ENCODE measurements at regions not wholly inside any gene's neighbourhood (a gene's known extent, or its start where the extent isn't known, plus 50 kb on each side); places are given as distances from the start of the nearest gene placed in this dataset.
"Not testable (repeated sequence)": the region's sequence is repeated elsewhere in the genome, so short reads cannot be mapped to it uniquely, and the experiment has no call there.

DNA sequence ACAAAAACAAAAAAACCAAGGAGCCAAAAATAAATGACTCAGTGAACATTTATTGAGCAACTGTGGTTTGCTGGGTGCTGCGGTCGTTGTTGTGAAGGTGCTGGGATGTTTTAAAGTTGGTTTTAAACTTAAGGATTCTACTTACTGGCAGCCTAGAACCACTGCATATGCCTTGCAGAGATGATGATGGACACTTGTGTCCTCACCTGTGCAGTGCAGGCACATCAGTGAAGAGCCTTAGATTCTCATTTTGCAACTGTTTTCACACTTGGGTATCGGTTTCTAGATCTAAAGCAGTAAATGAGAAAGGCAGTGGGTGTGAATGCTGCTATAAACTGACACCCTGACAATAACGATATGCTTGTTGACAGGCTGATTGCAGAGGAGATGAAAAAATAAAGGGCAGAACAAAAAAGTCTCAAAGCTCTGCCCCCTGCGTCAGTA, 68.8 kb downstream of the UTRN start:
- in situ Hi-C loops (cut with HindIII; ENCODE audit: low sequenced_read_pairs) = no loop called here

DNA sequence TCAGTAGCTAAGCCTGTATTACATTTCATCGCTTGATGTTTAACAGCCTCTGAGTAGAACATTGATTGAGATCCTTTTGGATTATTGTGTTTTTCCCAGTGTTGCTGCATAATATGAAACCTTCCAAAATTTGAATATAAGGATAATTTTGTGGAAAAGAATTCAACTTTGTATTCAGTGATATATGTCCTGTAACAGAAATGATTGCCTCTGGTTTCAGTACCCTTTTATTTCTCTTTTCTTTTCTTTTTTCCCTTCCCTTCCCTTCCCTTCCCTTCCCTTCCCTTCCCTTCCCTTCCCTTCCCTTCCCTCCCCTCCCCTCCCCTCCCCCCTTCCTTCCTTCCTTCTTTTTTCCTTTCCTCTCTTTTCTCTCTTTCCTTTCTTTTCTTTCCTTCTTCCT, 74.6 kb downstream of the UTRN start:
- in situ Hi-C loops (cut with HindIII; ENCODE audit: low sequenced_read_pairs) = no loop called here

DNA sequence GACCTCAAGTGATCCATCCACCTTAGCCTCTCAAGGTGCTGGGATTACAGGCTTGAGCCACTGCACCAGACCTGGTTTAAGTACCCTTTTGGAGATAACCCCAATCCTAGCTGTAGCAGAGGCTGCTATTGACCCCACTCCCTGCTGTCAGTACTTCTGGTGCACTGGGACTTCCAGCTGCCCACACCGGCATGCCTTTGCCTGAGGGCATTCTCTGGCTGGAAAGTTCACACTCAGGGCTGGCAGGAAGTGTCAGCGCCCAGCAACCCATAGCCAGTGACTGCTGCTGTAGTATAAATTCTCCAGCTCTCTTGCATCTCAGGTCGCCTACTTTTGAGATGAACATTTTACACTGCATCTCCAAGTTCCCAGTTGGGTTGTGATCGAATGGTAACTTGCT, 75.3 kb downstream of the UTRN start:
- in situ Hi-C loops (cut with HindIII; ENCODE audit: low sequenced_read_pairs) = no loop called here

DNA sequence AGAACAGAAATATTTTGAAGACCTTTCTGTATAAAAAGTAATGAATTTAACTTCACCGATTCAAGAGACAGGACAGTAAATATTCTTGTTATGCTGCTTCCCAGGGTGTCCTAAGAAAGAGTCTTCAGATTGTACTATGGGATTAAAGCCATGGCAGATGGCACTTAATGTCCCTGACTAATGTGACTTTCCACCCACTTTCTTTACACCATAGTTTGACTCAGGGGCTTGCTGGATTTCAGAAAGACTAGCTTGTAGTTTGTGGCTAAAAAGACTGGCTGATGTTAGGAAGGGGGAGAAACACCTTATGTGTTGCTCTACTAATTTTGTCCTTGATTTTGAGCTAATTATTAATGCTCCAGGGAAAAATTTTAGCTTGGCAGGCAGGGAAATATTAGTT, 75.9 kb downstream of the UTRN start:
- in situ Hi-C loops (cut with HindIII; ENCODE audit: low sequenced_read_pairs) = no loop called here

DNA sequence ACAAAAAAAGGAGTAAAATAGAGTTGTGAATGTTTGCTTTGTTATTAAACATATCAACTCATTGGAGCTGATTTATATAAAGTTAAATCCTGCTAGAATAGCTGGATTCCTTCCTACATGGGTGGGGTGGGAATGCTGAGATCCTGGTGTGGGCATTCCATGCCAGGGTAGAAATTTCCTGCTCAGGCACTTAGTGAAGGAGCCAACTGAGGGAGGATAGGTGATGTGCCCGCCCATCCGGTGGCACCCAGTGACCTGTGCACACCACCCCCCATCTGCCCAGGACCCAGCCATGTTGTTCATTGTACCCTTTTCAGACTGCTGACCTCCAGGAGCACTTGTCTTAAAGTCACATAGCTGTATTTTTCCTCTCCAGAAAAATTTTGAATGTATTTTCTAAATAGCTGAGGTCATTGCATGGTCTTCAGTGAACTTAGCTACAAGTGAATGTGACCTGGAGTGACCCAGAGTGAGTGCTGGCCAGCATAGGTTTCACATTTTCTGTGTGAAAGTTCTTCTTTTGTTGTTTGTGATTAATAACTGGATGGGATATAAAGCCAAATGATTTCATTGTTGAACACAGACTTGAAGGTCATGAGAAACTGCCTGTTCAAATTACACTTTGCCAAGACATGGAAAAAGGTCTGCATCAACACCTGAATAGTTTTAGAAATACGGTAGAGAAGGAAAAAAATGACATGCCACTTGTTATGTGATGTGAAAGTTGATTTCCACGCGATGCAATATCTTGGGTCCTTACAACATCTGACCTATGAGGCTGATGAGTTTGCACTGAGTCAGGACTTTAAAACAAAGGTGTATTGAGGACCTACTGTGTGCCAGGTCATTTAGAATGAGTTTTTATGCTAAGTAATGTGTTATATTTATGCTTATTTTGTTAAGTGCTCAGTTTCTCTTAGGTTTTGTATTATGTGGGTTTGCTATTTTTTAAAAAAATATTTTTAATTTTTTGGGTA, 77.2 kb downstream of the UTRN start:
- in situ Hi-C loops (cut with HindIII; ENCODE audit: low sequenced_read_pairs) = no loop called here

DNA sequence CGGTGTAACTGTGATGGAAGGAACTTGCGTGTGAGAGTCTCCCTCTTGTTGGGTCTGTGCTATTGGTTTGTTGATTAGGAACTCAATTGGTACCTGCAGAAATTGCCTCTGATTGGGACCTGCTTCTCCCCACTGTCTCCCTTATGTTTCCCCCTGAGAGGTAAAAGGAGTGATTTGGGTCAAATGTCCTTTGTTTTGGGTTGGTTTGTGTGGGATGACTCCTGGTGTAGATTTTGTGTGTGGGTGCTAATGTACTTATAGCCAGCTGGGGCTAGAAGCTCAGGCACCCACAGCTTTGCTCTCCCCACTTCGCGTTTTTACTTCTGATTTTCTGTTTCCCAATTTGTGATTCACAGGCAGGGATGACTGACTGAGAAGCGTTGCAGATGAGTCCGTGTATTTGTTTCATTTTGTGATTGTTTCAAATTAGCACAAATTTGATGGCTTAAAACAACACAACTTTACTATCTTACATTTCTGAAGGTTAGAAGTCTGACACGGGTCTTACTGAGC, 79.1 kb downstream of the UTRN start:
- in situ Hi-C loops (cut with HindIII; ENCODE audit: low sequenced_read_pairs) = no loop called here

DNA sequence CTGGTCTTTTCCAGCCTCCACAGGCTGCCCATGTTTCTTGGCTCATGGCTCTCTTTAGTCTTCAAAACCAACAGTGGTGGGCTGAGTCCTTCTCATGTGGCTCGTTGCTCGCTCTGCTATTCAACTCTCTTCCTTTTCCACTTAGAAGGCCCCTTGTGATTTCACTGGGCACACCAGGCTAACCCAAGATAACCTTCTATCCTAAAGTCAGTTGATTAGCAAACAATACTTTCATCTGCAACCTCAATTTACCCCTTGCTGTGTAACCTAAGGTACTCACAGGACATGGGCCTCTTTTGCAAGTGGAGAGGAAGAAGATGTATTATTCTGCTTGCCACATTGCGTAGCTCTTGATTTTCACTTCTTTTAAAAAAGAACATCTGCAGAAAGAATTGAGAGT, 79.6 kb downstream of the UTRN start:
- in situ Hi-C loops (cut with HindIII; ENCODE audit: low sequenced_read_pairs) = no loop called here

DNA sequence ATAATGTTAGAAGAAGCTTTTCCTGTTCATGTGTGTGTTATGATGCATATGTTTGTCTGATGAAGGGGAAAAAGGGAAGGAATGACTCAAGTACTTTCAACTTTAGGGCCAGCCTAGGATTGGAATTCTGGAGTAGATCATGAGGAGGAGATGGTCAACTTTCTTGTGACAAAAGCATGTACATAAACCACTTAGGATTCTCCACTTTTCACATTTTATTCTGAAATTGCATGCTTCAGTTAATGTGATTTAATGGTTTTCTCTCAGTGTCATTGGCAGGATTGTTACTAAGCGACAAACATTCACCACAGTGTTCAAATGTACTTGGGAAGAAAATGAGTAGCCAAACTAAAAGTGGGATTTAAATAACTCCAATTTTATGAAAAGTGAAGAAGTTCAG, 80.1 kb downstream of the UTRN start:
- in situ Hi-C loops (cut with HindIII; ENCODE audit: low sequenced_read_pairs) = no loop called here

DNA sequence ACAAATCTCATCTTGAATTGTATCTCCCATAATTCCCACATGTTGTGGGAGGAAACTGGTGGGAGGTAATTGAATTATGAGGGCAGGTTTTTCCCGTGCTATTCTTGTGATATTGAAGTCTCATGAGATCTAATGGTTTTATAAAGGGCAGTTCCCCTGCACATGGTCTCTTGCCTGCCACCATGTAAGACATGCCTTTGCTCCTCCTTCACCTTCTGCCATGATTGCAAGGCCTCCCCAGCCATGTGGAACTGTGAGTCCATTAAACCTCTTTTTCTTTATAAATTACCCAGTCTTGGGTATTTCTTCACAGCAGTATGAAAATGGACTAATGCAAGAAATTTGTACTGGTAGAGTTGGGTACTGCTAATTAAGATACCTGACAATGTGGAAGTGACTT, 84.6 kb downstream of the UTRN start:
- in situ Hi-C loops (cut with HindIII; ENCODE audit: low sequenced_read_pairs) = not testable (repeated sequence)

DNA sequence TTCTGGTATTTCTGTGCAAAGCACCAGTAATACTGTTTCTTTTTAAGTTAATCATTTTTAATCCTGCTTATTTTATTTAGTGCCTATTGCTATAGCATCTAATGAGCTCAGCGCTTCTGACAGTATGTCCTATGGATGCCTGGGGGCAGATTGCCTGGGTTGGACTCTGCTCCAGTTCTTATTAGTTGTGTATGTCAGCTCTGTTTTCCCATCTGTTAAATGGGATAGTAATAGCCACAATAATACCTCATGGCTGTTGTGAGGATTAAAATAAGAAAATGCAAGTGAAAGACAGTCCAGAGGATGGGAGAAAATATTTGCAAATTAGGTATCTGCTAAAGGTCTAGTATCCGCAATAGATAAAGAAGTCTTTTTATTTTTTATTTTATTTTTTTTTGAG, 87.0 kb downstream of the UTRN start:
- in situ Hi-C loops (cut with HindIII; ENCODE audit: low sequenced_read_pairs) = no loop called here

DNA sequence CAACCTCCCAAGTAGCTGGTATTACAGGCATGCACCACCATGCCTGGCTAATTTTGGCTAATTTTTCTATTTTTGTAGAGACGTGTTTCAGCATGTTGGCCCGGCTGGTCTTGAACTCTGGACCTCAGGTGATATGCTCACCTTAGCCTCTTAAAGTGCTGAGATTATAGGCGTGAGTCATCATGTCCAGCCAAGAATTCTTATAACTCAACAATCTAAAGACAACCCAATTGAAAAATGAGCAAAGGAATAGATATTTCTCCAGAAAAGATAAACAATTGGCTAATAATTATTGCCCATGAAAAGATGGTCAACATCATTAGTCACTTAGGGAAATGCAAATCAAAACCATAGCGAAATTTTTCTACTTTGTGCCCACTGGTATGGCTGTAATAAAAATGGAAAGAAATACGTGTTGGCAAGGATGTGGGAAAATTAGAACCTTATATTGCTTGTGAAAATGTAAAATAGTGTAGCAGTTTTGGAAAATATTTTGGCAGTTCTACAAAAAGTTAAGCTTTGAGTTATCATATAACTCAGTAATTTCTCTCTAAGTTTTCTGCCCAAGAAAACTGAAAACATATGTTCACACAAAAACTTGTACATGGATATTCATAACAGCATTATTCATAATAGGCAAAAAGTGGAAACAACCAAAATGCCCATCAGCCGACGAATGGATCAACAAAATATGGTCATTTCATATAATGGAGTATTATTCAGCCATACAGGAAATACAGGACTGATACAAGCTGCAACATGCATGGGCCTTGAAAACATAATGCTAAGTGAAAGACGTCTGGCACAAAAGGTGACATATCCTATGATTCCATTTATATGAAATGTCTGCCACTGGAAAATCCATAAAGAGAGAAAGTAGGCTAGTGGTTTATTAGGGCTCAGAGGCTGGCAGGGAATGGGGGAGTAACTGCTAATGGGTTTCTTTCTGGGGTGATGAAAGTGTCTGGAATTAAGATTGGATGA, 87.8 kb downstream of the UTRN start:
- in situ Hi-C loops (cut with HindIII; ENCODE audit: low sequenced_read_pairs) = no loop called here

DNA sequence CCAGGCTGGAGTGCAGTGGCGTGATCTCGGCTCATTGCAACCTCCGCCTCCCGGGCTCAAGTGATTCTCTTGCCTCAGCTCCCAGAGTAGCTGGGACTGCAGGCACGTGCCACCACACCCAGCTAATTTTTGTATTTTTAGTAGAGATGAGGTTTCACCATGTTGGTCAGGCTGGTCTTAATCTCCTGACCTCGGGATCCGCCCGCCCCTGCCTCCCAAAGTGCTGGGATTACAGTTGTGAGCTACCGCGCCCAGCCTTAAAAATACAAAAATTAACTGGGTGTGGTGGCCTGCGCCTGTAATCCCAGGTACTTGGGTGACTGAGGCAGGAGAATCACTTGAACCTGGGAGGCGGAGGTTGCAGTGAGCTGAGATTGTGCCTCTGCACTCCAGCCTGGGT, 89.4 kb downstream of the UTRN start:
- in situ Hi-C loops (cut with HindIII; ENCODE audit: low sequenced_read_pairs) = not testable (repeated sequence)

DNA sequence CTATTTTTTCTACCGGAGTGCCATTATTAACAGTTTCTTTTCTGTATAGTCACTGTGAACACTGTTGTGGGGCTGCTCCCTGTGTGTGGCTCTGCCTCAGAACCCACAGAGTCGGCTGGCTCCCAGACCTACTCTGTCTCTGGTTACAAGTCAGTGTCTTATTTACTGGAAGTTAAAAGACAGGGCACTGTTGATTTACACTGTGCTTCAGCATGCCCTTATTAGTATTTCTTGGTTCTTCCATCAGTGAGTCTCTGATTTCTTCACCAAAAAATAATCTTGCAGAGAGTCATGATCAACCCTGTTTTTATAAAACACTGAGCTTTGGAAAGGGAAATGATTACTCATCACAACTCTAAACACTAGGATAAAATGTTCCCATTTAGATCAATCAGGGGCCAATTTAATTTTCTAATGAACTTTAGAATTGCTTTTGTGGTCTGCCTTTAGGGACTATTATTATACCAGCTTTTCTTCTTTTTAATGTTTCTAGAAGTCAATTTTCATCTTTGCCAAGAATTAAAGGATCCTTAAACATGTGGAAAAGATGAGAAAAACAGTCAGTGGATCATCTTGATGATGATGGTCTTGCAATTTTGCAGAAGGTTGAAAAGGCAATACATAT, 92.6 kb downstream of the UTRN start:
- in situ Hi-C loops (cut with HindIII; ENCODE audit: low sequenced_read_pairs) = no loop called here

DNA sequence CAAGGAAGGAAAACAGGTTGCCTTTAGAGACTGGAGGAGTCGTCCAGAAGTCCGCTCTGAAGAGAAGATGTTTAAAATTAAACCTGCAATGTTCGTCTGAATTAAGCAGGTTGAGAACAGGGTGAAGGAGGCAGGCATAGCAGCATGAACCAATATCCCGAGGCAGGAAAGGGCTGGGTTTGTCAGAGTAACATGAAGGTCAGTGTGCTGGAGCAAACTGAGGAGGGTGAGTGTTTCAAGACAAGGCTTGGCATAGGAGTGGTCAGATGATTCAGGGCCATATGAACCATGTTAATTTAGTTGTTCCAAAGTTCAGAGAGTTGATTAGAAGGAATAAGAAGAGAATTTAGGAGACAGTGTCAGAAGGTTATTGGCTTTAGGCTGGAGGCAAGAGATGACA, 93.3 kb downstream of the UTRN start:
- in situ Hi-C loops (cut with HindIII; ENCODE audit: low sequenced_read_pairs) = no loop called here

DNA sequence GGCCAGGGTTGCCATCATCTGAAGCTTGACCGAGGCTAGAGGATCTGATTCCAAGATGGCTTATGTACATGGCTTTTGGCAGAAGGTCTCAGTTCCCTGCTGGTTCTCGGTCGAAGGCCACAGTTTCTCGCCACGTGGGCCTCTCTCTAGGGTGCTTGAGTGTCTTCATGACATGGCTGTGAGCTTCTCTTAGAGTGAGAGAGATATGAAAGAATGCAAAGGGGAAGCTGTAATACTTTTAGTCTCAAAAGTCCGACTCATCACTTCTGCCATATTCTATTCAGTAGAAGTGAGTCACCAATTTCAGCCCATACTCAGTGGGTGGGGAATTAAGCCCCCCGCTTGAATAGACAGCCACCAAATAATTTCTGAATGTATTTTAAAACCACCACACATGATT, 94.2 kb downstream of the UTRN start:
- in situ Hi-C loops (cut with HindIII; ENCODE audit: low sequenced_read_pairs) = no loop called here

DNA sequence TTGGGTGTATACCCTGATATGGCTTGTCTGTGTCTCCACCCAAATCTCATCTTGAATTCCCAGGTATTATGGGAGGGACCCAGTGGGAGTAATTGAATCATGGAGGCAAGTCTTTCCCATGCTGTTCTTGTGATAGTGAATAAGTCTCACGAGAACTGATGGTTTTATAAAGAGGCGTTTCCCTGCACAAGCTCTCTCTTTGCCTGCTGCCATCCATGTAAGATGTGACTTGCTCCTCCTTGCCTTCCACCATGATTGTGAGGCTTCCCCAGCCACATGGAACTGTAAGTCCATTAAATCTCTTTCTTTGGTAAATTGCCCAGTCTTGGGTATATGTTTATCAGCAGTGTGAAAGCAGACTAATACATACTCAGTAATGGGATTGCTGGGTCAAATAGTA, 96.4 kb downstream of the UTRN start:
- in situ Hi-C loops (cut with HindIII; ENCODE audit: low sequenced_read_pairs) = not testable (repeated sequence)

DNA sequence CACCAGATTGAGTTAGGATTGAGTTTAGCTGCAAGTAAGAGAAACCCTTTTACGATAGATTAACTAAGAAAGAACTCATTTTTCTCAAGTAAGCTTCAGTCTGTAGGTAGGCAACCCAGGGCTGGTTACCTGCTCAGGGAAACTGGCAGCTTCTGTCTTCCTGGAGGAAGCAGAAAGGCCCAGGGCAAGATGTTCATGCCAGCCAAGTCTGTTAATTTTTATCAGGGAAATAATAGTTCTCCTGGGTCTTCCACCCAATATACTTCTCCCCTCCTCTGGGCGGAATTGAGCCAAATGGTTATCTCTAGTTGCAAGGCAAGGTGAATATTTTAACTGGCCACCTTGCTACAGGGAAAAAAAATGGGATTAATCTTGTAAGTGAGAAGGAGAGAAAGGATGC, 98.2 kb downstream of the UTRN start:
- in situ Hi-C loops (cut with HindIII; ENCODE audit: low sequenced_read_pairs) = no loop called here

DNA sequence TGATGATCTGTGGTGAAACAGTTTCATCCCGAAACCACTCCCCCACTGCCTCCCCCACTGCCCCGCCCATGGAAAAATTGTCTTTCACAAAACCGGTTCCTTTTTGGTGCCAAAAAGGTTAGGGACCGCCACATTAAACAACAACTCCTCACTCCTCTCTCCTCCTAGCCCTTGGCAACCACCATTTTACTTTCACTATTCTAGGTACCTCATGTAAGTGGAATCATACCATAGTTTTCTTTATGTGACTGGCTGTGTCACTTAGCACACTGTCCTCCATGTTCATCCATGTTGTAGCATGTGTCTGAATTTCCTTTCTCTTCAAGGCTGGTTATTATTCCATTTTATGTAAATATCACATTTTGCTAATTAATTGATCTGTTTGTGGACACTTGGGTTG, 99.3 kb downstream of the UTRN start:
- in situ Hi-C loops (cut with HindIII; ENCODE audit: low sequenced_read_pairs) = no loop called here

DNA sequence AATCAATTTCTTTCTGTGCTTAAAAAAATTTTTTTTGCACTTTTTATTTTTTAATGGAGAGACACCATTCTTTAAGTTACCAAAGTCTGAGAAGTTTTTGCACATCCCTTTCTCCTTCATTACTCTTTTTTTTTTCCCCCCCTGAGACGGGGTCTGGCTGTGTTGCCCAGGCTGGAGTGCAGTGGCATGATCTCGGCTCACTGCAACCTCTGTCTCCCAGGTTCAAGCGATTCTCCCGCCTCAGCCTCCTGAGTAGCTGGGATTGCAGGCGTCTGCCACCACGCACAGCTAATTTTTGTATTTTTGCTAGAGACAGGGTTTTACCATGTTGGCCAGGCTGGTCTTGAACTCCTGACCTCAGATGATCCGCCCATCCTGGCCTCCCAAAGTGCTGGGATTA, 104.3 kb downstream of the UTRN start:
- in situ Hi-C loops (cut with HindIII; ENCODE audit: low sequenced_read_pairs) = not testable (repeated sequence)

DNA sequence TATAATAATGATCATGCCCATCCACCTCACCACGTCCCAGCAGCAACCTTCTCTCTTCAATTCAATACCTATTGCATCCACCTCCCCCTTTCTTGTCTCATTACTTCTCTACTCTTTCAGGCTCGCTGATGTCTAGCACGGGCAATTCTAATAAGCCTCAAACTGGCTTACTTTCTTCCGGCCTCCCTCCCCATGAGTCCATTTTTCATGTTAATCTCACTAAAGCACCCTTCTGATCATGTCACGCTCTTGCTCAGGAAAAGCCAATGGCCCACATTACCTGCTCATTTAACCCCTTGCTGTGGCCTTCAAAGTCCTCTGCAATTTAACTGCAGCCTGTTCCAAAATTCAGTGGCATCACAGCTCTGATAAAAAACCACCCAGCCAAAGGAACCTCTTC, 105.1 kb downstream of the UTRN start:
- in situ Hi-C loops (cut with HindIII; ENCODE audit: low sequenced_read_pairs) = no loop called here

DNA sequence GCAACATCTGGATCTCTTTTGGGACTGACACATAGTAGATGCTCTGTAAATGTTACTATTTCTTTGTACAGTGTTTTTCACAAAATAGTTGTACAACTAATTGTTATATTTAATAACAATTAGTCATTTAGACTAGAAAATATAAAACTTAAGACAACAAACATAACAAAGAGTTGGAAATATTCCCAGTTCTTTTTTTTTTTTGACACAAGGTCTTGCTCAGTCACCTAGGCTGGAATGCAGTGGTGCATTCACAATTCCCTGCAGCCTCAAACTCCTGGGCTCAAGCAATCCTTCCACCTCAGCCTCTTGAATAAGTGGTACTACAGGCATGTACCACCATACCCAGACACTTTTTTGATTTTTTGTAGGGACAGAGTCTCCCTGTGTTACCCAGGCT, 105.8 kb downstream of the UTRN start:
- in situ Hi-C loops (cut with HindIII; ENCODE audit: low sequenced_read_pairs) = no loop called here
